Neutrophil (primary cell): ENCODE measurements at regions not wholly inside any gene's neighbourhood (a gene's known extent, or its start where the extent isn't known, plus 50 kb on each side); places are given as distances from the start of the nearest gene placed in this dataset.

Experiments used
- H3K27ac ChIP-seq: fragments of 200-600 bp; sonication (generic); 2 replicates; pipeline ENCODE4 v1.5.1; 2016; ENCODE audit warnings: mild to moderate bottlenecking, moderate library complexity
- H3K27me3 ChIP-seq: fragments of 200-600 bp; sonication (generic); 2 replicates; pipeline ENCODE4 v1.6.0; 2016; ENCODE audit warnings: mild to moderate bottlenecking
- H3K36me3 ChIP-seq: fragments of 200-600 bp; sonication (generic); 2 replicates; pipeline ENCODE4 v1.5.1; 2017
- H3K4me1 ChIP-seq, 2 experiments: fragments of 200-600 bp in 1 of 2; sonication (generic) in 1 of 2; 1 replicate in 1 of 2; 2 replicates in 1 of 2; pipeline versions ENCODE4 v1.5.1 to v1.6.1; 2013 to 2016; ENCODE audit warnings: low read depth in 1 of 2, low read length in 1 of 2, mild to moderate bottlenecking in 1 of 2, moderate library complexity in 1 of 2; ENCODE audit not compliant: control insufficient read depth in 1 of 2, insufficient read depth in 1 of 2
- H3K4me3 ChIP-seq, 2 experiments: fragments of 200-600 bp in 1 of 2; sonication (generic) in 1 of 2; 1 replicate in 1 of 2; 2 replicates in 1 of 2; pipeline ENCODE4 v1.5.1; 2013 to 2016; ENCODE audit warnings: low read depth in 1 of 2, low read length in 1 of 2, mild to moderate bottlenecking in 1 of 2, moderate library complexity in 1 of 2
- H3K9me3 ChIP-seq: fragments of 200-600 bp; sonication (generic); 2 replicates; pipeline ENCODE4 v1.5.1; 2016
- TF ChIP-seq, protein P1 (sequence below): fragments of 200-600 bp; sonication (generic); IDR thresholded peaks from 2 replicates; pipeline ENCODE4 v1.5.1; 2016; ENCODE audit warnings: antibody characterized with exemption

- Histone ChIP-seq H3K27me3 (peaks cover 70% of the 10 kb centered on the region), H3K4me1 (no peaks in the 10 kb centered on the region), H3K9me3 (no peaks in the 10 kb centered on the region), H3K27ac (no peak overlapping the region), H3K36me3 (no peaks in the 10 kb centered on the region), H3K4me3 (no peak overlapping the region)
- TF ChIP-seq, protein P1, sequence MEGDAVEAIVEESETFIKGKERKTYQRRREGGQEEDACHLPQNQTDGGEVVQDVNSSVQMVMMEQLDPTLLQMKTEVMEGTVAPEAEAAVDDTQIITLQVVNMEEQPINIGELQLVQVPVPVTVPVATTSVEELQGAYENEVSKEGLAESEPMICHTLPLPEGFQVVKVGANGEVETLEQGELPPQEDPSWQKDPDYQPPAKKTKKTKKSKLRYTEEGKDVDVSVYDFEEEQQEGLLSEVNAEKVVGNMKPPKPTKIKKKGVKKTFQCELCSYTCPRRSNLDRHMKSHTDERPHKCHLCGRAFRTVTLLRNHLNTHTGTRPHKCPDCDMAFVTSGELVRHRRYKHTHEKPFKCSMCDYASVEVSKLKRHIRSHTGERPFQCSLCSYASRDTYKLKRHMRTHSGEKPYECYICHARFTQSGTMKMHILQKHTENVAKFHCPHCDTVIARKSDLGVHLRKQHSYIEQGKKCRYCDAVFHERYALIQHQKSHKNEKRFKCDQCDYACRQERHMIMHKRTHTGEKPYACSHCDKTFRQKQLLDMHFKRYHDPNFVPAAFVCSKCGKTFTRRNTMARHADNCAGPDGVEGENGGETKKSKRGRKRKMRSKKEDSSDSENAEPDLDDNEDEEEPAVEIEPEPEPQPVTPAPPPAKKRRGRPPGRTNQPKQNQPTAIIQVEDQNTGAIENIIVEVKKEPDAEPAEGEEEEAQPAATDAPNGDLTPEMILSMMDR = no peak
These were observed 127.1 kb downstream of the CHST1 start for GRCh38 chr11:45538363-45538762.

GRCh38 chr11:45537614-45538013 lies 127.8 kb downstream of the CHST1 start:
- no peaks in the 10 kb centered on the region for H3K9me3 ChIP-seq
- no peaks in the 10 kb centered on the region for H3K36me3 ChIP-seq
- peaks cover 62% of the 10 kb centered on the region for H3K27me3 ChIP-seq
- no peak overlapping the region for H3K27ac ChIP-seq
- no peaks in the 10 kb centered on the region for H3K4me1 ChIP-seq
- TF ChIP-seq, protein P1 = no peak
- no peak overlapping the region for H3K4me3 ChIP-seq

DNA sequence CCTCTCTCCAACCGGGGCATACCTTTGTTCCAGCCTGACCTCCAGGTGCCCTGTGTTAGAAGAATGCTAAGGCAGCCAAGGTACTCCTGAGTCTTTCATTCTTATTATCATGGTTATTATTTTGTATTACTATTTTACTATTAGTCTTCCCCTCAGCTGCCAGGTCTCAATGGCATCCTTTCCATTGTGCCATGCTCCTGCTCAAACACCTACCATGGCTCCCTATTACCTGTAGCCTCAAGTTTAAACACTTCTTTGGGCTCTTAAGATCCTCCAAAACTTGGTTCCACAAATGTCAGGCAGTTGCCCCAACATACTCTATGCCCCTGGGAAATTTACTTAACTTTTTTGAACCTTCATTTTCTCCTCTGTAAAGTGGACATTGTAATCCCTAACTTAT lies 130.4 kb downstream of the CHST1 start:
- TF ChIP-seq, protein P1 = no peak
- Histone ChIP-seq H3K4me1 (no peaks in the 10 kb centered on the region), H3K36me3 (no peaks in the 10 kb centered on the region), H3K4me3 (no peak overlapping the region), H3K27ac (no peak overlapping the region), H3K27me3 (peaks cover 49% of the 10 kb centered on the region), H3K9me3 (no peaks in the 10 kb centered on the region)

- Histone ChIP-seq H3K27ac (no peak overlapping the region), H3K4me1 (no peaks in the 10 kb centered on the region), H3K27me3 (peaks cover 40% of the 10 kb centered on the region), H3K9me3 (no peaks in the 10 kb centered on the region), H3K36me3 (no peaks in the 10 kb centered on the region), H3K4me3 (no peak overlapping the region)
- TF ChIP-seq, protein P1 = no peak
These were observed 131.3 kb downstream of the CHST1 start for GRCh38 chr11:45534132-45534531.

DNA sequence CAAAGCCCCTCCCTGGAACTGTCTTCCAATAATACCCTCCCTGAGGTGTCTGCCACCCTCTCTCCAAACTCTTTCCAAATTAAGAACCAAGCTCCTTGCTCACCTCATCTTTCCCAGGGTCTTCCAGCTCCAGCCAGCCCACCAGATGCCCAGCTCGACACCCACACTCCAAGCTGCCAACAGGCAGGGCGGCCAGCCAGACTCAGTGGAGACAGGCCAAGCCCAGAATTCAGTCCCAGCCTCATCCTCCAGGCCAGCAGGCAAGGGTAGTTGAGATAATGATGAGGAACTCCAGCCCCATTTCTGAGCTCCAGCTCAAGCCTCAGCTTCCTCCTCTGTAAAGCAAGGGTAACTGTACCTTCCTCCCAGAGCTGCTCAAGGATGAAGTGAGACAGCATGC lies 132.9 kb downstream of the CHST1 start:
- TF ChIP-seq, protein P1 = no peak
- H3K4me1 ChIP-seq = no peaks in the 10 kb centered on the region
- H3K4me3 ChIP-seq = no peak overlapping the region
- no peaks in the 10 kb centered on the region for H3K36me3 ChIP-seq
- H3K27ac ChIP-seq = no peak overlapping the region
- peaks cover 25% of the 10 kb centered on the region for H3K27me3 ChIP-seq
- no peaks in the 10 kb centered on the region for H3K9me3 ChIP-seq

- H3K27ac ChIP-seq = no peak overlapping the region
- peaks cover 9% of the 10 kb centered on the region for H3K27me3 ChIP-seq
- no peaks in the 10 kb centered on the region for H3K9me3 ChIP-seq
- no peak overlapping the region for H3K4me3 ChIP-seq
- no peaks in the 10 kb centered on the region for H3K36me3 ChIP-seq
- TF ChIP-seq, protein P1 = no peak
- no peaks in the 10 kb centered on the region for H3K4me1 ChIP-seq
These were observed 134.6 kb downstream of the CHST1 start for GRCh38 chr11:45530776-45531175.
